ENCODE measurements at regions not wholly inside any gene's neighbourhood (a gene's known extent, or its start where the extent isn't known, plus 50 kb on each side); places are given as distances from the start of the nearest gene placed in this dataset.

DNA sequence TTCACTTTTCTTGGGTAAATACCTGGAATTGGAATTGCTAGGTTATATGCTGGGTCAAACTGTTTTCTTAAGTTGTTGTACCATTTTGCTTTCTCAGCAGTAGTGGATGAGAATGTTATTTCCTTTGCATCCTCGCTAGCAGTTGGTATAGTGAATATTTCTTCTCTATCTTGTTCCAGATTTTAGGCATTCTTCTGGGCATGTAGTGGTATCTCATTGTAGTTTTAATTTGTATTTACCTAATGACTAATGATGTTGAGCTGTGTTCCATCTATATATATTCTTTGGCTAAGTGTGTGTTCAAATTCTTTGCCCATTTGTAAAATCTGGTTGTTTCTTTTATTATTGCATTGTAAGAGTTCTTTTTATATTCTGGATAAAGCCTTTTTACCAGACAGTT lies 333.3 kb downstream of the MAT2B start:
- H2AFZ ChIP-seq (ENCODE audit: low read depth, low read length): no peak overlapping the region
- no peaks in the 10 kb centered on the region for H4K20me1 ChIP-seq (replicated peaks; ENCODE audit: control insufficient read depth, extremely low read depth, insufficient read depth, low read length)
- no peak overlapping the region for H3K27ac ChIP-seq (ENCODE audit: insufficient read depth, low read depth, low read length)
- no peaks in the 10 kb centered on the region for H3K9me3 ChIP-seq (replicated peaks; ENCODE audit: control insufficient read depth, insufficient read depth, low read length)
- no peaks in the 10 kb centered on the region for H3K36me3 ChIP-seq (ENCODE audit: control insufficient read depth in 2 of 2, extremely low read depth in 1 of 2, insufficient read depth in 2 of 2, low read length in 2 of 2)
- no peaks in the 10 kb centered on the region for H3K79me2 ChIP-seq (ENCODE audit: control insufficient read depth, insufficient read depth, low read length)
- CTCF ChIA-PET: interaction anchor here (1.0 to 1.2 kb wide), 2 partner anchors 71 to 174 kb away, joined by 3 to 4 read pairs; no protein-coding TSS in a partner anchor
- POLR2A ChIA-PET: interaction anchor here (0.6 kb wide), 1 partner anchor 108 kb away, joined by 6 read pairs; no protein-coding TSS in a partner anchor
- no peak overlapping the region for H3K4me2 ChIP-seq (ENCODE audit: insufficient read depth, low read length)
- TF ChIP-seq, protein P1, sequence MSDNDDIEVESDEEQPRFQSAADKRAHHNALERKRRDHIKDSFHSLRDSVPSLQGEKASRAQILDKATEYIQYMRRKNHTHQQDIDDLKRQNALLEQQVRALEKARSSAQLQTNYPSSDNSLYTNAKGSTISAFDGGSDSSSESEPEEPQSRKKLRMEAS (IDR thresholded peaks at IDR 0.05; ENCODE audit: insufficient read depth, insufficient read length): no peak
- no peak for TF ChIP-seq JUN (IDR thresholded peaks at IDR 0.05; ENCODE audit: borderline replicate concordance, insufficient read depth, insufficient read length, low read depth)
- no peak for TF ChIP-seq FOS (IDR thresholded peaks at IDR 0.05; ENCODE audit: borderline replicate concordance, insufficient read depth, low read length)
- no peak for TF ChIP-seq EZH2 (IDR thresholded peaks at IDR 0.05; ENCODE audit: borderline replicate concordance, low read depth, low read length, severe bottlenecking)
- TF ChIP-seq GATA2 (IDR thresholded peaks at IDR 0.05; ENCODE audit: insufficient read depth, insufficient read length, low read depth, low read length): no peak
- no peak for TF ChIP-seq MYC (IDR thresholded peaks at IDR 0.05; ENCODE audit: low read depth, low read length)
- H3K27me3 ChIP-seq (ENCODE audit: control insufficient read depth in 2 of 2, insufficient read depth in 2 of 2, low read length in 2 of 2): no peaks in the 10 kb centered on the region
- no peaks in the 10 kb centered on the region for H3K4me1 ChIP-seq (ENCODE audit: control insufficient read depth, extremely low read depth, insufficient read depth, low read length)
- dilution Hi-C loops (cut with MboI; ENCODE audit: extremely low pct_ligation_motif_present, low sequenced_read_pairs): no loop called here
- DNase-seq (ENCODE audit: low read depth, low spot score) (no peak), FAIRE-seq (no peak)
- no peak overlapping the region for H3K9ac ChIP-seq (replicated peaks; ENCODE audit: extremely low read depth, insufficient read depth, low read length)
- intact Hi-C loops (cut with micrococcal nuclease): no loop called here
- no peaks in the 10 kb centered on the region for H3K9me1 ChIP-seq (replicated peaks; ENCODE audit: control insufficient read depth, extremely low read depth, insufficient read depth, low read length)
- BruUV-seq (replicated peaks): no TSS peak
- H3K4me3 ChIP-seq (replicated peaks in 1 of 3; ENCODE audit: insufficient read depth in 1 of 3, low read depth in 1 of 3, low read length in 3 of 3): no peak overlapping the region

DNA sequence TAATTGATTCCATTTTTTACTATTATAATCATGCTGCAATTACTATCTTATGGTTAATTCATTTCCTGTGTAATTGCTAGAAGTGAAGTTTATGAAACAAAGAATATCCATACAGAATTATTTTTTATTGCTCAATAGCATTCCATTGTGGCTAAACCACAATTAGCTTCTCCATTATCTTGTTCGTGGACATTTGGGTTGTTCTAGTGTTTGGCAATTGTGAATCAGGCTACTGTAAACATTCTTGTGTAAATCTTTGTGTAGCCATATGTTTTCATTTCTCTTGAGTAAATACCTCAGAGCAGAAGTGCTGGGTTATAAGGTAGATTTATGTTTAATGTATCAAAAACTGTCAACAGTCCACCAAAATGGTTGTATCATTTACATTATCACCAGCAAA lies 341.1 kb downstream of the MAT2B start:
- BruUV-seq (replicated peaks): no TSS peak
- no peak for FAIRE-seq
- dilution Hi-C loops (cut with MboI; ENCODE audit: extremely low pct_ligation_motif_present, low sequenced_read_pairs): no loop called here
- no peak overlapping the region for H3K4me3 ChIP-seq (replicated peaks in 1 of 3; ENCODE audit: insufficient read depth in 1 of 3, low read depth in 1 of 3, low read length in 3 of 3)
- ChIA-PET POLR2A (no interaction called here), CTCF (interaction anchor here (2.0 kb wide), 1 partner anchor 34 kb away, joined by 4 read pairs; no protein-coding TSS in a partner anchor)
- H3K27me3 ChIP-seq (ENCODE audit: control insufficient read depth in 2 of 2, insufficient read depth in 2 of 2, low read length in 2 of 2): no peaks in the 10 kb centered on the region
- H3K9me3 ChIP-seq (replicated peaks; ENCODE audit: control insufficient read depth, insufficient read depth, low read length): no peaks in the 10 kb centered on the region
- no peak for TF ChIP-seq POLR2A (IDR thresholded peaks at IDR 0.05; ENCODE audit: low read depth, low read length)
- TF ChIP-seq GATA2 (IDR thresholded peaks at IDR 0.05; ENCODE audit: insufficient read depth, insufficient read length, low read depth, low read length): no peak
- TF ChIP-seq, protein P2, sequence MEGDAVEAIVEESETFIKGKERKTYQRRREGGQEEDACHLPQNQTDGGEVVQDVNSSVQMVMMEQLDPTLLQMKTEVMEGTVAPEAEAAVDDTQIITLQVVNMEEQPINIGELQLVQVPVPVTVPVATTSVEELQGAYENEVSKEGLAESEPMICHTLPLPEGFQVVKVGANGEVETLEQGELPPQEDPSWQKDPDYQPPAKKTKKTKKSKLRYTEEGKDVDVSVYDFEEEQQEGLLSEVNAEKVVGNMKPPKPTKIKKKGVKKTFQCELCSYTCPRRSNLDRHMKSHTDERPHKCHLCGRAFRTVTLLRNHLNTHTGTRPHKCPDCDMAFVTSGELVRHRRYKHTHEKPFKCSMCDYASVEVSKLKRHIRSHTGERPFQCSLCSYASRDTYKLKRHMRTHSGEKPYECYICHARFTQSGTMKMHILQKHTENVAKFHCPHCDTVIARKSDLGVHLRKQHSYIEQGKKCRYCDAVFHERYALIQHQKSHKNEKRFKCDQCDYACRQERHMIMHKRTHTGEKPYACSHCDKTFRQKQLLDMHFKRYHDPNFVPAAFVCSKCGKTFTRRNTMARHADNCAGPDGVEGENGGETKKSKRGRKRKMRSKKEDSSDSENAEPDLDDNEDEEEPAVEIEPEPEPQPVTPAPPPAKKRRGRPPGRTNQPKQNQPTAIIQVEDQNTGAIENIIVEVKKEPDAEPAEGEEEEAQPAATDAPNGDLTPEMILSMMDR (IDR thresholded peaks at IDR 0.05; ENCODE audit: extremely low read depth in 1 of 2, insufficient read depth in 1 of 2, low read depth in 1 of 2, low read length in 2 of 2): no peak
- TF ChIP-seq JUN (IDR thresholded peaks at IDR 0.05; ENCODE audit: borderline replicate concordance, insufficient read depth, insufficient read length, low read depth): no peak
- DNase-seq (ENCODE audit: low read depth, low spot score): no peak
- no peaks in the 10 kb centered on the region for H4K20me1 ChIP-seq (replicated peaks; ENCODE audit: control insufficient read depth, extremely low read depth, insufficient read depth, low read length)
- no peak overlapping the region for H2AFZ ChIP-seq (ENCODE audit: low read depth, low read length)
- H3K9ac ChIP-seq (replicated peaks; ENCODE audit: extremely low read depth, insufficient read depth, low read length): no peak overlapping the region
- H3K36me3 ChIP-seq (ENCODE audit: control insufficient read depth in 2 of 2, extremely low read depth in 1 of 2, insufficient read depth in 2 of 2, low read length in 2 of 2): no peaks in the 10 kb centered on the region
- H3K27ac ChIP-seq (ENCODE audit: insufficient read depth, low read depth, low read length): no peak overlapping the region
- H3K4me2 ChIP-seq (ENCODE audit: insufficient read depth, low read length): no peak overlapping the region
- intact Hi-C loops (cut with micrococcal nuclease): no loop called here
- no peaks in the 10 kb centered on the region for H3K79me2 ChIP-seq (ENCODE audit: control insufficient read depth, insufficient read depth, low read length)
- no peaks in the 10 kb centered on the region for H3K4me1 ChIP-seq (ENCODE audit: control insufficient read depth, extremely low read depth, insufficient read depth, low read length)
- no peaks in the 10 kb centered on the region for H3K9me1 ChIP-seq (replicated peaks; ENCODE audit: control insufficient read depth, extremely low read depth, insufficient read depth, low read length)

Data from endothelial cell of umbilical vein (primary cell).